Cardiac fibroblast (primary cell): ENCODE measurements at regions not wholly inside any gene's neighbourhood (a gene's known extent, or its start where the extent isn't known, plus 50 kb on each side); places are given as distances from the start of the nearest gene placed in this dataset.
A peak's percentile ranks its signal among the peaks of the same experiment; 100 is the strongest.
"Not testable (repeated sequence)": the region's sequence is repeated elsewhere in the genome, so short reads cannot be mapped to it uniquely, and the experiment has no call there.

Experiments used
- DNase-seq, 2 donors: peaks; one replicate each; pipeline versions ENCODE4 v3.0.0 to v3.0.0-alpha.2; 2010; ENCODE audit warnings: low read depth in 2 of 2
- H3K4me3 ChIP-seq, 2 donors: replicated peaks in 1 of 2; 1 replicate in 1 of 2; 2 replicates in 1 of 2; pipeline ENCODE4 v1.5.1; 2011; ENCODE audit warnings: low read depth in 2 of 2, low read length in 2 of 2, mild to moderate bottlenecking in 2 of 2, moderate library complexity in 1 of 2
- CTCF ChIP-seq: IDR thresholded peaks from one replicate; pipeline ENCODE4 v1.5.1; 2011; ENCODE audit warnings: low read depth, mild to moderate bottlenecking, low read length, inconsistent platforms

DNA sequence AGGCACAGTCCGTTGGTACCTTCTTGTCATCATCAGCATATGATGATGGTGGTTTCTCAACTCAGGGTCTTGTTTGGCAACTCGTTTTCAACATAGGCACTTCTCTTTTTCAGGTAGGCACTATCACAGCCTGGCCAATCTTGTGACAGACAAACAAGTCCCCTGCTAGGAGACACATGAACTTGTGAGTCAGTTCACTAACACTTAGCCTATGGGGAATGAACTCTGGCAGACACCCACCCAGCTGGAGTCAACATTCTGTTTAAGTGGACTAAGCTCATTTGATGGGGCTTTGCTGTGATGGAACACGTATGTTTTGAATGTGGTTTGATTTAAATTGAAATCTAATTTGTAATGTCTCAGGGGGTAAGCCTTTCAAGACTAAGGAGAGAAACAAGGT lies 100.7 kb upstream of the MAMLD1 start:
- no peak overlapping the region for H3K4me3 ChIP-seq
- no peak for DNase-seq
- TF ChIP-seq CTCF: no peak

GRCh38 chrX:150268839-150269355 lies 94.2 kb upstream of the MAMLD1 start:
- TF ChIP-seq CTCF: no peak
- no peak for DNase-seq
- H3K4me3 ChIP-seq: no peak overlapping the region

DNA sequence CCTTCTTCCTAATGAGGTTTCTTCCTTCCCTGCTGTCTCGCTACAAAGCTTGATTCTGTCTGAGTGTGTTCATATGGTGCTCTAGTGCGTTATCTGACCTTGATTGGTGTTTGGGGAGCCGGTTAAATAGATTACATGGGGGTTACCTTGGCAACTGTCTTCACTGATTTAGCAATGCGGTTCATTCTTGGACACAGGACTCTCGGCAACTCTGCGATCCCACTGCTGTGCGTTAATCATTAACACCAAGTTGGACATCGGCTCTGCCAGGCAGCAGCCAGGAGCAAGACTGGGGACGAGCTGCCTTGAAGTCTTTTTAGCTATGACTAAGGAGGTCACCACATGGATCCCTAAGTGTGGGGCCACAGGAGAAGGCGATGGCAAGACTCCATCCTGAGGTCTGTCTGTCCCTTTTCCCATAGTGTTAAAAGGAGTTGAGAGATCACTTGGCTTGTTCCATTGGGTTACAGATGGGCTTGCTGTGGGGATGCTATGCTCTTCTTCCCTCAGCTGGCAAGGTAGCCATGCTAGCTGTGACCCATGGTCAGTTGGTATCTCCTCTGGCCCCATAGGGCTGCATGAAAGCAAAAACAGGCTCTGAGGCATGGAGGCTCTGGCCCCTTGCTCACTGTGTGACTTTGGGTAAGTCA lies 93.4 kb upstream of the MAMLD1 start:
- no peak for TF ChIP-seq CTCF
- no peak overlapping the region for H3K4me3 ChIP-seq
- peak in 1 of 2 donors; percentile 16 for DNase-seq

DNA sequence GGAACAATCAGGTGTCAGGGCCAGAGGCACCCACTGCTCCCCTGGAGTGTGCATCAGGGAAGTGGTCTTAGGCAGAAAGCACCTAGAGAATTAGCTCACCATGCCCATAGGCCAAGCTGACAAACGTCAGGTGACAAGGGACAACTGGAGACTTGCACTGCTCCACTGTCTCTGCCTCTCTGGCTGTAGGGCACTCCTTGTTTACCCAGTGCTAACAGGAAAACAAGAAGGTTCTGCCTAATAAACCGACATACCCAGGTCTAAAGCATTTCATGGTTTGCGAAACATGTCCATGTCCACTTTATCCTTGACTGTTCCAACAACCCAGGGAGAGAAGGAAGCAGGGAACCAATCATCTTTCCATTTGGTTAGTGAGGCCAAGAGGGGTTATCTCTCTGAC lies 92.5 kb upstream of the MAMLD1 start:
- TF ChIP-seq CTCF: no peak
- no peak for DNase-seq
- no peak overlapping the region for H3K4me3 ChIP-seq

GRCh38 chrX:150273575-150274294 lies 89.4 kb upstream of the MAMLD1 start:
- DNase-seq, H3K4me3 ChIP-seq: not testable (repeated sequence)

GRCh38 chrX:150282953-150283352 lies 80.2 kb upstream of the MAMLD1 start:
- TF ChIP-seq CTCF: no peak
- no peak overlapping the region for H3K4me3 ChIP-seq
- no peak for DNase-seq

- TF ChIP-seq CTCF: no peak
- no peak overlapping the region for H3K4me3 ChIP-seq
- no peak for DNase-seq
These were observed 72.1 kb upstream of the MAMLD1 start for GRCh38 chrX:150291014-150291413.
